ENCODE measurements at regions not wholly inside any gene's neighbourhood (a gene's known extent, or its start where the extent isn't known, plus 50 kb on each side); places are given as distances from the start of the nearest gene placed in this dataset.

GRCh38 chr10:4257939-4258465, 473.0 kb upstream of the KLF6 start:
- no peak for TF ChIP-seq CTCF (IDR thresholded peaks at IDR 0.05; ENCODE audit: insufficient read depth, low read length)
- no peak for TF ChIP-seq POLR2AphosphoS5 (IDR thresholded peaks at IDR 0.05; ENCODE audit: low read depth)
- TF ChIP-seq SPI1 (IDR thresholded peaks at IDR 0.05; ENCODE audit: borderline replicate concordance, low read depth) = no peak
